GM21526 (cell line): ENCODE measurements at regions not wholly inside any gene's neighbourhood (a gene's known extent, or its start where the extent isn't known, plus 50 kb on each side); places are given as distances from the start of the nearest gene placed in this dataset.

ENCODE experiments used
- ATAC-seq: cut with Tn5 transposase; IDR thresholded peaks from one replicate; pipeline ENCODE4 v1.9.1; 2021; ENCODE audit warnings: moderate library complexity; ENCODE audit not compliant: unreplicated experiment, low FRiP score

DNA sequence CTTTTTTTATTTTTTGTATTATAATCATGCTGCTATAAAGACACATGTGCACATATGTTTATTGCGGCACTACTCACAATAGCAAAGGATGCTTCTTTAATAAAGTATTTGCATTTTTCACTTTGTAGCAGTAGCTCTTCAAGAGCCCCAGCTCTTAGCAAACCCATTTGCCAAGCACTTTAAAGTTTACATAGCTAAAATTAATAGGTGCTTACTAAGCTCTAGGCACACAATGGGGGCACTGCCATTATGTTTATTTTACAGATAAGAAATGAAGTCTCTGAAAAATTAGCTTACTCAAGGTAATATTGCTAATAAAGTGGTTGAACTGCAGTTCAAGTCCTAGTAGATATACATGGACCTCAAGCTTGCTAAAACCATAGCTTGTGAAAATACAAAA, 230.3 kb upstream of the ARHGAP24 start:
- no peak for ATAC-seq

DNA sequence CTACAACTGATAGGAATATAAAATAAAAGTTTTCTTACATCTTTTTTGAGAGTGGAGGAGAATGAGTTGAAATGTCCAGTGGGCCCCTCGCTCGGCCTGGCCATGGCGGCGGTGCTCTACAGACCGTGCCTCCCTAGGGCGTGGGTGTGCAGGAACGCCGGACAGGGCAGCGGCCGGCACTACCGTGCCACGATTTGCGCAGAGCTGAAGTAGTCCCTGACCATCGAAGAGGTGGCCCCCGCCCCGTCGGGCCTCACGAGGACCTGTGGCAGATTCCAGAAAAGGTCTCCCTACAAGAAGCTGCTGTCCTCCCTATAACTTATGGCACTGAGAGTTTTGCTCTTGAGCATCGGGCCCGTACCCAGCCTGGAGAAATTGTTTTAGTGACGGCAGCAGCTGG, 228.9 kb upstream of the ARHGAP24 start:
- no peak for ATAC-seq

DNA sequence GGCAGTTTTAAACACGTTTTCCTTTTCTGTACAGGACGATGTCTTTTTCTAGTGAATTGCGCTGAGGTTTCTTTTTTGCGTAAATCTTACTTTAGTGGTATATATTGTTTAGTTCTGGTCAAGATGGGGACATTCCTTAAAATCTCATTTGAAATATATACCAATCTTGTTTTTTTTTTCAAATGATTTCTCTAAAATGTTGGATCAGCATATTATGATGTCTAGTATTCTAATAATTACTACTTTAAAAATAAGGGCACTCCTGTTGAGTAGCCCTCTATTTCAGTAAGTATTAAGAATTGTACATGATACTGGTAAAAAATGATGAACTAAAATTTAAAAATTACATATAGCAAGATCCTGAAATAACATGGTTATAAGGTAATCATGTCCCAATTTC, 224.1 kb upstream of the ARHGAP24 start:
- ATAC-seq, result no peak

DNA sequence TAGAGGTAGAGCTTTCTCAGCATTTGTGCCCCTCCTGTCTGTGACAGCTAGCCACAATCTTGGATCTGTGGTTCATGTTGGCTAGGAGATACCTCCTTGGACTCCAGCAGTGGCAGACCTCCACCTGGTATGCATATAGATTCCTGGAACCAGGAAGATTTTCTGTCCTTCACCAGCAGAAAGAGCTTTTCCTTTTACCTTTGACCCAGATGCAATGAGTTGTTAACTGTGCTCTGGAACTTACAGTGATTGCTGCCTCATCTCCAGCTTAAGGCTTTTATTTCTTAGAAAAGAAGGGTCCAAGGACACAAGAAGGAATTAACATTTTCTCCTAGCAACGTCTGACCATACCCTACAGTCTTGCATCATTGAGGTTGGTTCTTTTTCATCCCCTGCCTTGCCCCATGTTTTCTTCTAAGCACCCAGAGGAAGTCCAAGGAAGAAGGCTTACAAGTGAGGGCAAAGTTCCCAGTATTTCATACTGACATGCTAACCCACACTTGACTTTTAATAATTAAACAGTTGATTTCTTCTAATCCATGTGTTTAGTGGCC, 217.1 kb upstream of the ARHGAP24 start:
- ATAC-seq, result no peak

DNA sequence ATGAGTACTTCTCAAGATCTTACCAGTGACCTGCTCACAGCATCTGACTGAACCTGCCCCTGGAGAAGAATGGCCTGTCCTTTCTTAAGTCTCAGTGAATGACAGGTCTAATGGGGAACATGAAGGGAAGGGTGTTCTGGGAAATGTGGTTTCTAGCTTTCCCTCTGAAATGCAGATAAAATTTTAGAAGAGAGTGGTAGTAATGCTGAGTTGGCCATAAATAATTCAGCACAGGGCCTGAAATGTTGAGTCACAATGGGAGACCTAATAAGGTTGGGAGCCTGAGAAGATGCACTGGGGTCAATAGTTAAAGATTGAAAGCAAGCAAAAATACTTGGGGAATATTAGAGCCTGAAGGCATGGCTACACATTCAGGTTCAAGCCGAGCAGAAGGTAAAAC, 214.9 kb upstream of the ARHGAP24 start:
- ATAC-seq, result no peak

DNA sequence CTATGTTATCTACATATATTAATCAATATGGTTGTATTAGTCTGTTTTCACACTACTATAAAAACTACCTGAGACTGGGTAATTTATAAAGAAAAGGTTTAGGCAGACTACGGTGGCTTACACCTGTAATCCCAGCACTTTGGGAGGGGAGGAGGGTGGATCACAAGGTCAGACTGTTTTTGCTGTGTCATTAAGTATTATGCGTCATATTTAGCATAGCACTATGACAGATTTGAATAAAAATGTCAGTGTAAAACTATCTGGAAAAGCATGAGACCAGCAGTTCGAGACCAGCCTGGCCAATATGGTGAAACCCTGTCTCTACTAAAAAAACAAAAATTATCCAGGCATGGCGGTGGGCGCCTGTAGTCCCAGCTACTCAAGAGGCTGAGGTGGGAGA, 209.7 kb upstream of the ARHGAP24 start:
- ATAC-seq, result no peak

DNA sequence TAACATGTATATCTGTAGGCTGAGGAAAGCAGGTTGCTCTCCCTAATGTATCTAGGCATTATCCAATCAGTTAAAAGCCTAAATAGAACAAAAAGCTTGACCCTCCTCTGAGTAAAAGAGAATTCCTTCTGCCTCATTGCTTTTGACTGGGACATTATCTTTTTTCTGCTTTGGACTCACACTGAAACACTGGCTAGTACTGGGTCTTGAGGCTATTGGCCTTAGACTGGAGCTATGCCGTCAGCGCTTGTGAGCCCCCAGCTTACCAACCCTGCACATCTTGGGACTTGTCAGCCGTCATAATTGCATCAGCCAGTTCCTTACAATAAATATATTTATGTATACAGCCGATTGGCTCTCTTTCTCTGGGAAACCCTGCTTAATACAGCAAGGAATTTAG, 206.8 kb upstream of the ARHGAP24 start:
- no peak for ATAC-seq

DNA sequence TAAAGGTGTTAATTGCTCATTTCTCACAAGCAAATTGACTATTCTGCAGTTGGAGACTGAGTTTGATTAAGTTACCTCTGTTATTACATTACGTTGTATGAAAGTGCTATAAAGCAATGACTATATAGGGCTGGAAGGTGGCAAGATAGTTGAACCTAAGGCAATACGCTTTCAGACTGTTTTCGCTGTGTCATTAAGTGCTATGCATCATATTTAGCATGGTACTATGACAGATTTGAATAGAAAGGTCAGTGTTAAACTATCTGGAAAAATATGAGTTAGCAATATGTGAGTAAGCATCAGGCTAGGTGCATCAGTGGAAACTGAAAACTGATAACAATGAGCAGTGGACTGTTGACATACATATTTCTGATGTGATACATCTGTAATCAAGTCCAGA, 206.0 kb upstream of the ARHGAP24 start:
- no peak for ATAC-seq

DNA sequence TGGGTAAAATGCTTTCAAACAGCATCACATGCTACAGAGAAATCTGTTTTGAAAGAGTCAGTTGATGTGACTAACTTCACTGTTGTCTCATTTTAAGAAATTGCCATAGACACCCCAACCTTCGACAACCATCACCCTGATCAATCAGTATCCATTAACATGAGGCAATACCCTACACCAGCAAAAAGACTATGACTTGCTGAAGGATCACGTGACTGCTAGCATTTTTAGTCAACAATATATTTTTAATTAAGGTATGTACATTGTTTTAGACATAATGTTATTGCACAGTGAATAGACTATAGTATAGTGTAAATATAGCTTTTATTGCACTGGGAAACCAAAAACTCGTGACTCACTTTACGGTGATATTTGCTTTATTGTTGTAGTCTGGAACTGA, 200.0 kb upstream of the ARHGAP24 start:
- ATAC-seq, result no peak

DNA sequence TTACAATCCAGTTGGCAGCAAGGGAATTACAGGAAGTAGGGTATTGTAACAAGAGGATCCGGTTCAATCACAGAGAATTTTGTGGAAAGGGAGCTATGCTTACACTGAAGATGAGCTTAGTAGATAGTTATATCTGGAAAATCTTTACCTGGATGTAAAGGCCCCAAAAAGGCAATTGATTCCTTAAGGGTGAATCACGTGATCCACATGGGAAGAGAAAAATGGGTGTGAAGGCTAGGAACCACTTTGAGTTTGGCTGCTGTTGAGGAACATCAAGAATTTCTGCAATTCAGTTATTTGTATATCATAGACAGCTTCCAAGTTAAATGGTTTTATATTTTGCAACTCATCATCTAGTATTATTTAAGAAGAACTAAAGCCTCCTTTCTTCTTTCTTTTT, 194.0 kb upstream of the ARHGAP24 start:
- no peak for ATAC-seq

DNA sequence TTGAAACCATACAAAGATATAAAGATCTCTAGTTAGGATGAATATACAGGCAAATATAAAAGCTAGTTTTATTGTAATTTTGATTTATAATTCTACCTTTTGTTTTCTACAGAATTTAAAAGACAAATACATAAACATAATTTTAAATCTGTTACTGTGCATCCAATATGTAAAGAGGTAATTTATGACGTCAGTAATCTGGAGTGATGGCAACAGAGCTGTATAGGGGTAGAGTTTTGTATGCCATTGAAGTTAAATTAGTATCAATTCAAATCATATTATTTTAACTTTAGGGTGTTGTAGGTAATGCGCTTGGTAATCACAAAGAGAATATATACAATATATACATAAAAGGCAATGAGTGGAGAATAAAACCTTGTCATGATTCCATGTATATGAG, 183.7 kb upstream of the ARHGAP24 start:
- ATAC-seq, result no peak

DNA sequence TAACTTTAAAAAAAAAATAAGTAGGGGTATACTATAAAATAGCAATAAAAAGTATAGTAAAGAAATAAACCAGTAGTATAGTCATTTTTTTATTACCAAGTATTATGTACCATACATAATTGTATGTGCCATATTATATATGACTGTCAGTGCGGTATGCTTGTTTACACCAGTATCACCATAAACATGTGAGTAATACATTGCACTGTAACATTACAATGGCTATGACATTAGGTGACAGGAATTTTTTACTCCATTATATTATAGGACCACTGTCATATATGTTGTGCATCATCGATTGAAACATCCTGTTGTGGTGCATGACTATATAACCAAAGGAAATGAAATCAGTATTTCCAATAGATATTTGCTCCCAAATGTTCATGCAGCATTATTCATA, 176.9 kb upstream of the ARHGAP24 start:
- ATAC-seq, result no peak

DNA sequence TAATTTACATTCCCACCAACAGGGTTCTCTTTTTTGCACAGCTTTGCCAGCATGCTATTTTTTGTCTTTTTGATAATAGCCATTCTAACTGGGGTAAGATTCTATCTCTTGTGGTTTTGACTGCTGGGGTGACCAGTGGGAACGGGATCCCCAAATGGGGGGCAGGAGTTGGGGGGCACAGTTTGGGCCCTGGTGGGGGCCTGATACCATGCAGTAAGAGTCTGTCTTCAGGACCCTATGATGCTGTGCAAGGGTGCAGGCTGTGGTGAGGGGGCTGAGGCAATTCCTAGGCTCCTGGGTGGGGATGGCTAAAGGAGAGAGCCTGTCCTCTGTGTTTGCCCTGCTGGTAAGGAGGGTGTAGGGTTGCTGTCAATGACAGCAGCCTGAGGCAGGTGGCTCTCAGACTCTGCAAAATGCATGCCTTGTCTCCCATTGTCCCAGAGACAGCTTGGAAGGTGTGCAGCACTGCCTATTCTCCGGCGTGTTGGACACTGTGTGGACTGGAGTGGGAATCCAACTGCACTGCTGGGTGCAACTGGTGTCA, 172.7 kb upstream of the ARHGAP24 start:
- no peak for ATAC-seq

DNA sequence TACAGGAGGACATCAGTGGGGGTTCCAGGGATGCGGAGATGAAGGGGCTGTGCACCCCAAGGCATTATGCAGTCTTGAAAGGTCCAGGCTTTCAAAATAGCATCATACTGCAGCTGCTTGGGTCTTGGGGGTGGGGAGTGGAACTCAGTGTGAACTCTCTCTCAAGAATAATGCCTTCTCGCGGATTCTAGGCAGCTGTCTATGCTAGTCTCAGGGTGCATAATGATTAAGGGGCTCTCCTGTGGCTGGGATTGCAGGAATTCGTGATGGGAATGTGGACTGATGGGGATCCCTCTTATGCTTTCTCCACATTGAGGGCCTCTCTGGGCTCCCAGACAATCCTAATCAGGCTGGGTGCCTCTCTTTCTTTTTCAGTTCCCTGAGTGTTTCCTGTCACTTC, 172.2 kb upstream of the ARHGAP24 start:
- ATAC-seq, result no peak

DNA sequence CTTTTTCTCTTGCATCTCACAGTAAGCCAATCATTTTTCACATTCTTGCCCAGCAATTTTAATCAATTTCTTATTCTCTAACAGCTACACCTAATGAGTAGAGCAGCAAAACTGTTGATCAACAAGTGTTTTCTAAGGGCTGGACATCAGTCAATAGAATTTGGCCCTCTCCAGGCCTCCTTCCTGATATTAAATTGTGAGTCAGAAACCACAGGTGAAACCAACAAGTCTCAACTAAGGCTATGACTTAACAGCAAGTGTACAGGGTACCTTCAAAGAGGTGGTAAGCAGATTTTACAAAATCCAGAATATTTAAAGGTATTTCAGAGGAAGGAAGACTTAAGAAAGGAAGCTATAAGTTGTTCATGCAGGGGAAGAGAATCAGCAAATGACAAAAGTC, 156.5 kb upstream of the ARHGAP24 start:
- no peak for ATAC-seq

DNA sequence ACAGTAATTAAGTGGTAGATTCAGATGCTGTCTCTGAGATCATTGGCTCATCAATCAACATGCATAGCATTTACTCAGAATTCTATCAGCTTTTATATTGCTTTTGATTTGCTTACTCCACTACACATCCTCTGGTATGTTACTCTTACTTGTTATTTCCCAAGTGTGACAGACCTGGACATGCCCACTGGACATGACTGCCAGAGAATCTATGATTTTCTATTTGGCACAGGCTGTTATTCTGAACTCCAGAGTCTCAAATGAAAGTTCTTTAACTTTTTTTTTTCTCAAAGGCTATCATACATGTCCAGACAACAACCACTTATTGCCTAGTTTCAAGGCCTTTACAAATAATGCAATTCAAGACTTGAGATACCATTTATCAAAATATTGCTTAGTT, 116.1 kb upstream of the ARHGAP24 start:
- no peak for ATAC-seq

DNA sequence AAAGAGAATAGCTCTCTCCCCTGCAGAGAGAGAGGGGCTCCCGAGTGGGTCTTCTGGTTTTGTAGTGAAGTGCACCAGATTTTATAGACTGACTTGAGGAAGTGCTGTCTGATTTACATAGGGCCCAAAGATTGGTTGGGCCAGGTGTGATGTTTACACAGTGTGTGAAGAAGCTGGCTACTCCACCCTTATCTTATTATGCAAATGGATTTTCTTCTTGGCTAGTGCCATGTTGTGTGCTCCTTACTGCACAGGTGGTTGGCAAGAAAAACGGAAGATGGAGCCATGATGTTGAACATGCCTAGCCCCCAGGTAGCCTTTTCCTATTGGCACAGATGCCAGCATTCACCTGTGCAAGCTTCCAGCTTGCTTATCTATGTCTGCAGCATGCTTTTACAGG, 112.4 kb upstream of the ARHGAP24 start:
- ATAC-seq, result no peak

DNA sequence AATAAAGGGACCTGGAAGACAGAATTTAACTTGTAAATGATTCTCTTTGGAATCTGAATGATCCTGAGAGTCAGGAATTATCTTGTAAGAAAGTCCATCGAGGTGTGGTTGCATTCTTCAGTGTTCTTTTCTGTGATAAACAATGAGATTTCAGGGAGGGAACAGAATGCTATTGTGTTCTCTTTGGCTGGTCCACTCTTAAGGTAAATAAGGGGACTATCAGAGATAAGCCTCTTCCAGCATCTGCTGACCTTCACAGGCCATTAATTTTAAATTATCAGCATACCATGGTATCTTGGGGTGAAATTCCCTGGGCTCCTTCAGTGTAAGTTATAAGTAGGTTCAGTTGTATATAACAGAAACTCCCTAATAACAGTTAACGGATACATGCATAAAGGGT, 107.1 kb upstream of the ARHGAP24 start:
- no peak for ATAC-seq

DNA sequence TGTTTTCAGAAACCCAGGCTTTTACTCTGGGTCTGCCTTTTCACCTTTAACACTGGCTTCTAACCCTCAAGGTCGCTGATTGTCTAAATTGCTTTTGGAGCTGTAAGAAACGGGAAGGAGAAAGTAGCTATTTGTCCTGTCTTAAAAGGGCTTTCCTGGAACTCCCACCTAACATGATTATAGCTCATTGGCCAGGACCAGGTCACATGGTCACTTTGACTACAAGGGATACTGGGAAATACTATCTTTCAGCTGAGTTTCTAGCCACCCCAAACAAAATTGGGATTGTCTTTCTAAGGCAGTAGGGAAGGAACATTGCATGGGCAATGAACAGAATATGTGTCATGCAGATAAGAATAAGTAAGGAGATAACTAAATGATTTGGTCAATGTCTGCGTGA, 106.7 kb upstream of the ARHGAP24 start:
- ATAC-seq, result no peak

DNA sequence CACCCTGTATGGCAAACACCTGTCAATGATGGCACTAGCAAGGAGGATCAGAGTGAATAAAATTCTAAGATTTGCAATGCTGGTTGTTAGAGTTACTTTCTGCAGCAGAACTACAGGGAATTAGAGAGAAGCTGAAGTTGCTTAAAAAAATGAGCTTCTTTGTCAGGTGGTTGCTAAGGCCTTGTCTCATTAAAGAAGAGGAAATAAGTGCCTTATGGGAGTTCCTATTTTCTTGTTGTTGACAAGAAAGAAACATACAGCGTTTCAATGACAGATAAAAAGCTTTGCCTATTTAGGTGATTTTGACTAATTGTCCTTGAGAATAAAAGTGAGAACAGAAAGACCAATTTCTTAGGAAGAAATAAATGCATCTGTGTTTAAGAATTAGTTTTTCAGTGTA, 106.0 kb upstream of the ARHGAP24 start:
- ATAC-seq, result no peak

DNA sequence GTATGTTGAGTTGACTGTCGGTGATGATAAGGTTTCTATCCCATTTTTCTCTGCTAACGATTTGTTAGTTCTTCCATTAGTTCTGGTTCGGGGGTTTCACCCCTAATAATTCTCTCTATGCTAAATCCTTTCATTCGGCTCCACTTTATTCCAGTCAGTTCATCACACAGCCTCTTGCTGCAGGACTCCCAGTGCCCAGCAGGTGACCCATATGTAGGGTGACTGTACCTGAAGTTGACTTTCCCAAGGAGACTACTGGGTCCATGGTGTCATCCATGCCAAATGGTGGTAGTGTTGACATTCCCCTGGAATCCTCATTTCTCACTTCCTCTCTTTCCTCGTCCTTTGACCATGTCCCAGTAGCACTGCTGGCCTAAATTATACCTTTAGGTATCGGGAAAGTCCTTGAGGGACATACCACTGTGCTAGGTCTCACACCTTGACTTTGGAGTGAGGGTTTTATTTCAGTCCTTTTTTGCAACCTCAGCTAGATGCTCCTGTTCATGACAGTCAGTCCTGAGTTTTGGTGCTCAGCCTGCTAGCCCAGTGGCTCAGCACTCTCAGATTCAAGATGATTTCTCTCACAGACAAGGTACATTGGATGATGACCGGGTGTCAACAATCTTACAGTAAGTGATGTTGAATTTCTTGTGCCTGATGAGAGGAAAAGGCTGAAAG, 105.1 kb upstream of the ARHGAP24 start:
- peak; percentile 4 for ATAC-seq

DNA sequence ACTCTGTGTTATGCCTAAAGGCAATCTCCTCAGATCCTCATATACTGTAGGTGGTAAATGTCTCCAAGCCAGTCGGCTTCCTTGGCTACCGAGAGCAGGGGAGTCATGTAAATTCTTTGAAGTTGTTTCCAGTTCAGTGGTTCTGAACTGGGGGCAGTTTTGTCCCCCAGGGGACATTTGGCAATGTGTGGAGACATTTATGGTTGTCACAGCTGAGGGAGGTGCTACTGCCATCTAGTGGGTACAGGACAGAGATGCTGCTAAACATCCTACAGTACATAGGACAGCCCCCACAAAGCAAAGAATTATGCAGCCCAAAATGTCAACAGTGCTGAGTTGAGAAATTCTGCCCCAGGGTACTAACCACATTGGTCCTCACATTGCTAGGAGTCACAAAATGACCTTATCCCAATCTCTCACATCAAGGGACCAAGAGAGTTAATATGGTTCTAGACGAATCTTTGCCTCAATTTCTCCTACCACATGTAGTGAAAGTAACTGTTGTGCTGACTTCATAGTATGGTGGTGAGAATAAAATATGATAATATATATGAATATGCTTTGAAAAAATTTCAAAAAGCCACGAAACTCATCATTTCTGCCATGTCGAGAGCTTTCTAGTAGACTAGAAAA, 104.4 kb upstream of the ARHGAP24 start:
- ATAC-seq, result peak; percentile 92
